LNCaP clone FGC (cell line): ENCODE measurements at regions not wholly inside any gene's neighbourhood (a gene's known extent, or its start where the extent isn't known, plus 50 kb on each side); places are given as distances from the start of the nearest gene placed in this dataset.

Experiments used
- DNase-seq: peaks from one replicate; pipeline ENCODE4 v3.0.0-alpha.2; 2011; ENCODE audit warnings: low read depth
- H3K4me3 ChIP-seq: 2 replicates; pipeline ENCODE4 v1.5.1; 2011; ENCODE audit warnings: mild to moderate bottlenecking, low read depth, low read length, control low read depth
- CTCF ChIP-seq: IDR thresholded peaks from 2 replicates; pipeline ENCODE4 v1.5.1; 2012; ENCODE audit warnings: mild to moderate bottlenecking; ENCODE audit not compliant: control insufficient read depth, insufficient read depth; ENCODE audit errors: extremely low read depth

- no peak for DNase-seq
- H3K4me3 ChIP-seq: no peak overlapping the region
- TF ChIP-seq CTCF: no peak
Observed at GRCh38 chr7:98703916-98704315, 86.8 kb downstream of the NPTX2 start.

- TF ChIP-seq CTCF: no peak
- no peak overlapping the region for H3K4me3 ChIP-seq
- DNase-seq: no peak
Observed at GRCh38 chr7:98705626-98706025, 88.5 kb downstream of the NPTX2 start.

- H3K4me3 ChIP-seq: no peak overlapping the region
- no peak for DNase-seq
- TF ChIP-seq CTCF: no peak
Observed at GRCh38 chr7:98707076-98707475, 90.0 kb downstream of the NPTX2 start.

GRCh38 chr7:98711945-98712344, 94.9 kb downstream of the NPTX2 start:
- no peak for DNase-seq
- no peak for TF ChIP-seq CTCF
- H3K4me3 ChIP-seq: no peak overlapping the region

- DNase-seq: no peak
- no peak for TF ChIP-seq CTCF
- H3K4me3 ChIP-seq: no peak overlapping the region
Observed at GRCh38 chr7:98713165-98713810, 96.2 kb downstream of the NPTX2 start.

GRCh38 chr7:98719396-98719795, 102.3 kb downstream of the NPTX2 start:
- TF ChIP-seq CTCF: no peak
- DNase-seq: no peak
- H3K4me3 ChIP-seq: no peak overlapping the region

GRCh38 chr7:98722402-98722801, 105.3 kb downstream of the NPTX2 start:
- DNase-seq: no peak
- no peak for TF ChIP-seq CTCF
- no peak overlapping the region for H3K4me3 ChIP-seq
